NT2/D1 (cell line): ENCODE measurements at regions not wholly inside any gene's neighbourhood (a gene's known extent, or its start where the extent isn't known, plus 50 kb on each side); places are given as distances from the start of the nearest gene placed in this dataset.
"Not testable (repeated sequence)": the region's sequence is repeated elsewhere in the genome, so short reads cannot be mapped to it uniquely, and the experiment has no call there.

Experiments
- SUZ12 ChIP-seq: IDR thresholded peaks from 2 replicates; pipeline ENCODE4 v1.6.1; 2011; ENCODE audit not compliant: insufficient read length, insufficient read depth; ENCODE audit errors: extremely low read depth
- ZNF274 ChIP-seq: IDR thresholded peaks from 2 replicates; pipeline ENCODE4 v1.6.1; 2011; ENCODE audit warnings: mild to moderate bottlenecking, low read depth, low read length

DNA sequence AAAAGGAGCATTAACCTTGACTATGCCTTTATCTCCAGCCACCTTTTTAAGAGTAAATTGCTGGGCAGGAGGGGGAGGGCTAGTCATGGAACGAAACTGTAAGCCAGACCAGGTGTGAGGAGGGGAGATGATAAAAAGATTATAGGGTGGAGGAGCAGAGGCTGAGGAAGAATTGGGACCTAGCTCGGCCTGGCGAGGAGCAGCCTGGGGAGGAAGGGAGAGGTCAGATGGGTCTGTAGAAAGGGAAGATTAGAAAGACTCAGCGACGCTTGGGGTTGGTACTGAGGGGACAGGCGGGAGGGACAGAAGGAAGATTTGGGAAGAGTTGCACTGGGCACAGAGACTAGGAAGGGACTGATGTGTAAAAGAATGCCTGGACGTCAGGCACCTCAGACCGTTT lies 58.4 kb upstream of the BMP2K start:
- not testable (repeated sequence) for TF ChIP-seq SUZ12, ZNF274
